Activated CD8-positive, alpha-beta memory T cell treated with anti-CD3 and anti-CD28 coated beads, Interleukin-2, amount 50 U/mL, for 1 hour (primary cell): ENCODE measurements at regions not wholly inside any gene's neighbourhood (a gene's known extent, or its start where the extent isn't known, plus 50 kb on each side); places are given as distances from the start of the nearest gene placed in this dataset.
"Not testable (repeated sequence)": the region's sequence is repeated elsewhere in the genome, so short reads cannot be mapped to it uniquely, and the experiment has no call there.

ENCODE experiments used
- DNase-seq: peaks from one replicate; pipeline ENCODE4 v3.0.0-alpha.2; 2020; ENCODE audit errors: extremely low read depth

GRCh38 chr12:92432724-92433441 is 269.9 kb upstream of the PLEKHG7 start:
- DNase-seq = no peak

GRCh38 chr12:92431146-92431545 is 271.6 kb upstream of the PLEKHG7 start:
- no peak for DNase-seq

- no peak for DNase-seq
These were observed 276.5 kb upstream of the PLEKHG7 start for GRCh38 chr12:92426332-92426731.

GRCh38 chr12:92425165-92425564 is 277.6 kb upstream of the PLEKHG7 start:
- DNase-seq = no peak

- no peak for DNase-seq
These were observed 278.5 kb upstream of the PLEKHG7 start for GRCh38 chr12:92424338-92424737.

GRCh38 chr12:92421701-92422100 is 276.1 kb upstream of the BTG1 start:
- DNase-seq = no peak

- DNase-seq = no peak
These were observed 275.4 kb upstream of the BTG1 start for GRCh38 chr12:92421042-92421441.

- no peak for DNase-seq
These were observed 273.6 kb upstream of the BTG1 start for GRCh38 chr12:92419201-92419600.

- DNase-seq = no peak
These were observed 272.7 kb upstream of the BTG1 start for GRCh38 chr12:92418381-92418780.

GRCh38 chr12:92417373-92417772 is 271.7 kb upstream of the BTG1 start:
- DNase-seq = no peak

GRCh38 chr12:92416385-92416812 is 270.8 kb upstream of the BTG1 start:
- no peak for DNase-seq

GRCh38 chr12:92414170-92415070 is 268.8 kb upstream of the BTG1 start:
- DNase-seq = no peak

GRCh38 chr12:92413286-92413685 is 267.6 kb upstream of the BTG1 start:
- DNase-seq = no peak

- no peak for DNase-seq
These were observed 267.2 kb upstream of the BTG1 start for GRCh38 chr12:92412856-92413255.

GRCh38 chr12:92411687-92412086 is 266.0 kb upstream of the BTG1 start:
- DNase-seq = no peak

GRCh38 chr12:92408072-92408900 is 262.6 kb upstream of the BTG1 start:
- DNase-seq = no peak

- not testable (repeated sequence) for DNase-seq
These were observed 260.9 kb upstream of the BTG1 start for GRCh38 chr12:92406404-92407070.

- not testable (repeated sequence) for DNase-seq
These were observed 260.2 kb upstream of the BTG1 start for GRCh38 chr12:92405801-92406251.

- DNase-seq = no peak
These were observed 259.3 kb upstream of the BTG1 start for GRCh38 chr12:92404921-92405320.

- no peak for DNase-seq
These were observed 258.7 kb upstream of the BTG1 start for GRCh38 chr12:92404259-92404894.
